UCSD-AML1 (cell line): ENCODE measurements at regions not wholly inside any gene's neighbourhood (a gene's known extent, or its start where the extent isn't known, plus 50 kb on each side); places are given as distances from the start of the nearest gene placed in this dataset.

Experiments used
- DNase-seq: peaks from one replicate; lab custom pipeline; 2025; ENCODE audit not compliant: unreplicated experiment; lab: John Stamatoyannopoulos, UW

DNA sequence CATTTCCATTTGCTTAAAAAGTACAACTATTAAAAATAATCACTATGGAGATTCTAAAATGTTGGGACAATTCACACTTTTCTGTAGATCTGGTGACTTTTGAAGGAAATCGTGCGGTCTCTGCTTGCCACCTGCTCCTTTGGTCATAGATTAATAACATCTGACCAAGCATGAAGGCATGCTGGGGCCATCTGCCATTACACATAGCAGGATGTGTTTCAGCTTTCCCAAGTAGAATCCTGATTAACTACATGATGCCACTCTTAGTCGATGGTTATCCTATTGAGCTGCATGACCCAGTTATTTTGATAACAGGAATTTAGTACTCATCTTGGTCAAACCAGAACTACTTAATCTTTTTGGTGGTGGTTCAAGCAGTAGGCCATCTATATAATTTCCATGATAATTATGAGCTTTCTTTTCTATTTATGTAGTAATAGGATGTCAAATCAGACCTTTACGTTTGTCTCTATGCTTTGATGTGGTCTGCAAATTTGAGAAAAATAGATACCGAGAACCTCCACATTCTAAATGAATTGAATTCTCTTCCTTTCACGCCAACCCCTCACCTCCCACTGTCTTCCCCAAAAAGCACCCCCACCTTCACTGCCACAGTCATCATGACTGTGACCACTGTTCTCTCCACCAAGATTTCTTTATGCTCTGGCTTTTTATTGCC is 158.1 kb downstream of the DIPK2A start:
- no peak for DNase-seq

DNA sequence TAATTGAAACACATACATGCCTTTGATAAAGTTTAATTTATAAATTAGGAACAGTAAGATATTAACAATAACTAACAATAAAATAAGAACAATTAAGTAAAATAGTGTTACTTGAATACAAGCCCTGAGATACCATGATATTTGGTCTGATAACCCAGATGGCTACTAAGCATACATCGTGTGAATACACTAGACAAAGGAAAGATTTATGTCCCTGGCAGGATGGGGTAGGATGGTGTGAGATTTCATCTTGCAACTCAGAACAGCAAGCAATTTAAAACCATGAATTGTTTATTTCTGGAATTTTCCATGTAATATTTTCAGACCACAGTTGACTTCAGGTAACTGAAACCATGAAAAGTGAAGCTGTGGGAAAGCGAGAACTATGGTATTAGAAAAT is 169.5 kb downstream of the DIPK2A start:
- no peak for DNase-seq

DNA sequence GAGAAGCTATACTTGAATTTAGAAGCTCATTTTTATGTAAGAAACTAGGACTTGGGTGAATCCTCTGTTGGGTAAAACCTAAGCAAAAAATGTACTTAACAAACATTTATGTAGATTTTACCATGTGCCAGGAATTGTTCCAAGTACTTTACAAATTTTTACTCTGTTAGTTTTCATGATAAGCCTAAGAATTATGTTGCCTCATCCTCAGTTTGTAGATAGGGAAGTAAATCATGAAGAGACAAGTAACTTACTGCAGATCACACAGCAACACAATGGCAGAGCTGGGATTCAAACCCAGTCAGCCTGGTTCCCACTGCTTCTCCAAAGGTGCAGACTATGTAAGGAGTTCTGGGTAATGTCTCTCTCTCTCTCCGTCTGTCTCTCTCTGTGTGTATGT is 169.9 kb downstream of the DIPK2A start:
- no peak for DNase-seq

DNA sequence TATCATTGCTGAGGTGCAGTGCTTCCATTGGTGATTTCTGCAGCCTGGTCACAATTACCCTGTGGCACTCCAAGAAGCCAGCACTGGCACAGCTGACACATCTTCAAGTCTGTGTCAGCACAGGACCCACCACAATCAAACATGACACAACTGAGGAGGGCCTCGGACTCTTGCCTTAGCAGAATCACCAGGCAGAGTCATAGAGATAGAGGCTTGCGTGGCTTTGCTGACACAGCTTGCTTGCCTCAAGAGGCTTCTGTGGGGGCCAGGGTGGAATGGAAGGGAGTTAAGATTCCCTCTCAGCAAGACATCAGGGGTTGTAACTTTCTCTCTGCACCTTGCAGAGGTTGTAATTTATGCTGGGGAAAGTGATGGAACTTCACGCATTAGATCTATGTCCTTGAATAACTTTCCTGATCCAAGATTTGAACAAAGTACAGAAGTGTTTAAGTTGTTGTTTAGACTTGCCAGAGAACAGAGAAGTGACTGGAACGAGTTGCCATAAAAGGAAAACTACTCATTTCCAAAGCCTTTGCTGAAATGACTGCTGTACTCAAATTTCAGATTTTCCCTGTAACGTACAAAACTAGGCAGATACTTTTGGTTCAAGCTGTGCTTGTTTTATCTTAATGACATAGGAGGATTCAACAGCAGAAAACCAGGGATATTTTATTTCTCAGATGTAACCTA is 170.7 kb downstream of the DIPK2A start:
- no peak for DNase-seq

DNA sequence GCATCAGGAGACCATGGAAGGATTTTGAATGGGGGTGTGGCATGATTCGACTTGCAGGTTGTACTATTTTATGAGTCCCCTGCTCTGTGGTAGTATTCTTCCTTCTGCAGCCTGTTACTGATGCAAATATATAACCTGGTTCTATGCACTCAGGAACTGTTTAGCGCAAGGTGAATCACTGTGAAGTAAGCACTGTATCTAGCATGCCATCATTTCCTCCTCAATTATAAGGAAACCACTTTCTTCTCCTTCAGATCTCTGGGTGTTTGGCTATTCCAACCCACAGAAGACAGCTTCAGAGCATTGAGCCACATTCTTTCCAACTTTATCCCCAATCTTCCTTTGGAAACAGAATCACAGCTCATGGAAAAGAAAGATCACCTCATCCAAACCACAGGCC is 176.7 kb downstream of the DIPK2A start:
- DNase-seq, result no peak

DNA sequence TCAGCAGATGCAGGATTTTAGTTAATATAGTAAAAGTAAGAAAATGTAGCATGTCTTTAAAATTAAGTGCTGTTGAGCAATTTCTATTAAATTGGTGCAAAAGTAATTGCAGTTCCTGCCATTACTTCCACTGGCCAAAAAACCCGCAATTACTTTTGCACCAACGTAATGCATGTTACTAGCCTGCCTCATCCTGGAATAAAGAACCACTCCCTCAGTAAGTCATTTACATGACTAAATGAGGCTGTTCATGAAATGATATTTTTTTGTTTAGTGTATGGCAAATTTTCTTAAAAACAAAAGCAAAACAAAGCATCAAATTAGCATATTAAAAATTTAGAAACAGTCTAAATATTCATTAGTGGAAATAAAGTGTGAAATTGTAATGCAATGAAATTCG is 180.4 kb downstream of the DIPK2A start:
- DNase-seq, result no peak

DNA sequence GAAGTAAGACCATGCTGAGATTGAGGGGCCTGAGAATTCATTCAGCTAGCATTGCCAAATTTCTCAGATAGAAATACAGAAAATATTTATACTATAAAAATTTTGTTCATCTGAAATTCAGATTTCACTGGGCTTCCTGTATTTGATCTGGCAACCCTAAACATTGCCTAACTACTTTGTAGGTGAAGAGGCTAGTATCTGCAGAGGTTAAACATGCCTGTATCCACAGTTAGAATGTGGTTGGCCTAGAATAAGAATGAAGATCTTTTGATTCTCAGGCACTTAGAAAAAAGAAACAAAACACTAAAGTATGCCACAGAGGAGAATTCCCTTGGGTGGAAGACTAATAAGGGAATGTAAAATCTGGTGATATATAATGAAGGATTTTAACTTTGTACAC is 189.0 kb downstream of the DIPK2A start:
- no peak for DNase-seq

DNA sequence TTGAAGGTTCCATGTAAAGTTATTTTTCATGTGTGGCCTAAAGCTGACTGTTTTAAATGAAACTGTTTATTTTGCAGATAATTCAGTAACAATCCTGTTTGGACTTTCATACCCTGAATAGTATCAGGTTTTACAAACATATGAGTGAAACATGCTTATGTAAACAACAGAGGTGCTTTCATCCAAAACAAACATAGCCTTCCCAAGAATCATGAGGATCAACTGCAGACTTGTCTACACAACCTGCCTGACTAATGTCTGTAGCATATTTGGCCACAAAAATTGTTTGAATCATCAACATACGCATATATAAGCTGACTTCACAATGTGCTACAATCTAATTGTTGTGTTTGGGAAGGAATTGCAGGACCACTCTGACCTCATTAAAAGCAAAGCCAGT is 190.4 kb downstream of the DIPK2A start:
- no peak for DNase-seq

DNA sequence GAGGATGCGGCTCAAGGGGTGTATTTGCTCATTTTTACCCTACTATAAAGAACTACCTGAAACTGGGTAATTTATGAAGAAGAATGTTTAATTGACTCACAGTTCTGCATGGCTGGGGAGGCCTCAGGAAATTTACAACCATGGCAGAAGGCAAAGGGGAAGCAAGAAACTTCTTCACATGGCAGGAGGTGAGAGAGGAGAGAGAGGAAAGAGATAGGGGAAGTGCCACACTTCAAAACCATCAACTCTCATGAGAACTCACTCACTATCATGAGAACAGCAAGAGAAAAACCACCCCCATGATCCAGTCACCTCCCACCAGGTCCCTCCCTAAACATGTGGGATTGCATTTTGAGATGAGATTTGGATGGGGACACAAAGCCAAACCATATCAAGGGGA is 192.7 kb downstream of the DIPK2A start:
- no peak for DNase-seq

DNA sequence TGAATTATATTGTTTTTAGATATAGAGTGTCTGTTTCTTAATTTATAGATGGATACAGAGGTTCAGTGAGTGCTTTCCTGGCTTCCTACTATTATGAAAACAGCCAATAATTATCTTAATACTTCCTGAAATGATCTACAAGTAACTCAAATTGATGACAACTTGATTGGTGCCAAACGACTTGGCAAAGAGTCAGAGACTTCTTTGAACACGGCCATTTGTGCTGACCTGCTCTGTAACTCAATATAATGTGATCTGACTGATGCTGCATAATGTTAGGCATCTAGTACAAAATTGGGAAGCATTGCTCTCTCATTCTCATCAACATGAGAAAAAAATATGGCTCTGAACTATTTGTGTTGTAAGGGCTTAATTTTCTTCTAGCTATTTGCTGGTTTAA is 193.9 kb downstream of the DIPK2A start:
- no peak for DNase-seq

DNA sequence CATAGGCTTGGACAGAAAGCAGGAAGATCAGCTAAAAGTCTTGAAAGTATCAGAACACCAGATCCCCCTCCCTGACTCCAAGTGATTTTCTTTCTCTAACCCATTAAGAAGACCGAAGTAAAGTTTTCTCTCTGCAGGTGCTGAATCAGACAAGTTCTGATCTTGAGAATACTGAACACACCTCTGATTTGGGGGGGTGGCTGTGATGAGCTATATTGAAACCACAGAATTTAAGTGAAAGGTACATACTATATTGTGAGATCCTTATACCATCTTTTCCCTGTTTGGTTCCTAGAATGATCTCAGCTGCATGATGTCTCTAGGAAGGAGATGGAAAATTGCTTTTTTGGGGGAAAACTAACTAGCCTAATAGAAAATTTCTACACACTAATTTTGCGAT is 196.0 kb downstream of the DIPK2A start:
- no peak for DNase-seq

DNA sequence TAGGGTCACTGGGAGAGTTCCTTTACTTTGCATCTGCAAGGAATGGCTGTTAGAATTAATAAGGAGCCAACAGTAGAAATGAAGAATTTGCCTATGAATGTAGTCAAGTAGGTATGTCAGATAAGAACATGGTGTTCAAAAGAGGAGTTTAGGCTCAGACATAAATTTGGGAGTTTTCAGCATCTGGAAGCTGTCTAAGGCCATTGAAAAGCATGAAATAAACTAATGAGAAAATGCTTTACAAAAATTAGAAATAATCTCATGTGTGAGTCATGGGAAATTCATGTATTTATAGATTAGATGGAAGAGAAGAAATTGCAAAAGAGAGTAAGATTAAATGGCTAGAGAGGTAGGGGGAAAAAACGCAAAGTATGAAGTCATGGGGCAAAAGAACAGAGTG is 201.9 kb downstream of the DIPK2A start:
- DNase-seq, result no peak

DNA sequence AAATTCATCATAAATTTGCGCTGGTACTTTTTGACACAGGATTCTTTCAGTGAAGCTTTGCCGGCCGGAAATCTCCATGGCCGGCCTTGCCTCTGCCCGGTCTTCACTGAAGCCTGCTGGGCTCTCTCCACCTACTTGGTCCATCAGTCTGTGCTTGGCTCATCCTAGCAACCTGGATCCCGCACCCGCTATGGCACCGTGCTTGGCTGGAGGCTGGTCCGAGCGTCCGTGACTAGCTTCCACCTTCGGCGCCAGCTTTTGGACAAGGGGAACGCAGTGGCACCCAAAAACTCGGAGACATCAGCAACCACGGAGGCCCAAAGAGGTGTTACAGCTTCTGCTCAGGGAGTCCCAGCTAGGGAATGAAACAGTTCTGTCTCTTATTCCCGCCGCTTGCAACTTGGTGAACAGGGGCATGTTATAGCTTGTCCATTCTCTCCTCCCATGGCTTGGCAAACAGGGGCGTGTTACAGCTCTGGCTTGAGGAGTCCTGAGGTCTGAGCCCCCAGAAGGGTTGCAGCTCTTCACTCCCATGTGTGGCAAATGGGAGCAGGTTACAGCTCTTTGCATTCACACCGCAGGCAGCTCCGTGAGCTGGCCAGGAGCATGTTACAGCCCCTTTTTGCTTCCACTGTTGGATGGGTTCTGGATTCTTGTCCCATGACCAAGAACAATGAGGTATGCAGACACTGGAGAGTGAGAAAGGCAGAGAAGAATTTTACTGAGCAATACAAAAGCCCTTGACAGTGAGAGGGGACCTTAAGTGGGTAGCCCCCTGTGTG is 204.2 kb downstream of the DIPK2A start:
- no peak for DNase-seq

DNA sequence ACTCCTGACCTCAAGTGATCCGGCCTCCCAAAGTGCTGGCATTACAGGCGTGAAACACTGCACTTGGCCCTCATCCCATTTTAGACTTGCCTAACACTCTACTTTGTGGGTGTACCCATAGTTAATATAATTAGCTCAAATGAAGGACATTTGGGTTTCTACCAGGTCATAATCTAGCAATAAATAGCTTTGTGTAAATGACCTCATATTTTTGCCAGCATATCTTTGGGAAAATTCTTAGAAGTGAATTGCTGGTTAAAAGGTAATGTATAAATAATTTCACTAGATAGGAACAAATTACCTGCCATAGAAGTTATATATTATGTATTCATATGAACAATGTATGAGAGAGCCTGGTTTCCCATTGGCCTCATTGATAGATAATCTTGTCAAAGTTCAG is 206.0 kb downstream of the DIPK2A start:
- DNase-seq, result no peak

DNA sequence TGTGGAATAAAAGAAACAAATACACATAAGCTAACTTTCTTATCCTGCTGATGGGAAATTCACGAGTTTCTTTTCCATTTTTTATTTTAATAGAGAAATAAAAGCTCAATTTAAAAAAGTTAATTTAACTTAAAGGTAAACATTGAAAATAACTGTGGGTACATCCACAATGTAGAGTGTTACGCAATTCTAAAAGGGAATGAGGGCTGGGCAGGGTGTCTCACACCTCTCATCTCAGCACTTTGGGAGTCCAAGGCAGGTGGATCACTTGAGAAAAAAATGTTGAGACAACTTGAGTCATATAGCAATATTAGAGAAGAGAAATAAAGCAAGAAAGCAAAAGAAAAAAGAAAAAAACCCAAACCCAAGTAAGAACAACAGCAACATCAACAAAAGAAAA is 207.0 kb downstream of the DIPK2A start:
- DNase-seq, result no peak

DNA sequence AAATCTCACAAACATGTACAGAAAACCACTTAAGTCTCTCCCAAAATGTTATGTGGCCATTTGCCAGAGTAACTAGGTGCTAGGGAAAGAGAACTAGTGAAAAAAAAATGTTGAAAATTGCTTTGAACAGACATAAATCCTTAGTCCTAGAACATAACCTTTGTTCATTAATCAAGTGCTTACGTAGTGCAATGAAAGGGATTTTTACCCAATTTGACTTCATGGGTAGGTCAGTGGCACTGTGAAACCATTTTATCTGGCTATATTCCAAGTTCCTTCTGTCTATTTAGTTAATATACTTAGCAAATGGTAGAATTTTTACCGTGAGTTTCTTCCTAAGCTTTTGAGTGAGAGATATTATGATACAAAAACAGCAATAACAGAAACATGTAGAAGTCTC is 209.4 kb downstream of the DIPK2A start:
- no peak for DNase-seq

DNA sequence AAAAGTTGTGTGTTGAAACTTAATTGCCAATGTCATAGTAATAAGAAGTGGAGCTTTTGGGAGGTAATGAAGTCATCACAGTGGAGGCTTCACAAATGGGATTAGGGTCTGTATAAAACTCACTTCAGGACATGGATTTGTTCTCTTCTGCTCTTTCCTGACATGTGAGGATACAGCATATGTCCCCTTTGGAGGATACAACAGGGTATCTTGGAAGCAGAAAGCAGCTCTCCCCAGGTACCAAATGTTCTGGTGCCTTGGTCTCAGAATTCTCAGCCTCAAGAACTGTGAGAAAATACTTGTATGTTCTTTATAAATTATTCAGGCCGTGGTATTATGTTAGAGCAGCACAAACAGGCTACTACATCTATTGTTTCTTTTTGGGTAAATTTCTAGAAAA is 210.9 kb downstream of the DIPK2A start:
- no peak for DNase-seq

DNA sequence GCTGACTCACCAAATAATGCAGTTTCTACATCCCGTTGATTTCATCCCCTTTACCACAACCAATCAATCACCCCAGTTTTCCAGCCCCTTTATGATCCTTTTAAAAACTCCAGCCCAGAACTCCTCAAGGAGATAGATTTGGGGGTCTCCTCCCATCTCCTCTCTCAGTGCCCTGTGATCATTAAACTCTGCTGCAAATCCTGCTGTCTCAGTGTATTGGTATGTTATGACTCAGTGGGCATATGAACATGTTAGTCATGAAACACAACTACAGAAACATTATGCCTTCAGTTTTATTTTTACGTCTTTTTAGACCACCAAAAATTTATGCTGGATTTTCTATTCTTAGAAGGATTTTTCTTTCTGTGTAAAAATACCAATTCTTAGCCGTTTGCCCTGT is 213.7 kb downstream of the DIPK2A start:
- no peak for DNase-seq

DNA sequence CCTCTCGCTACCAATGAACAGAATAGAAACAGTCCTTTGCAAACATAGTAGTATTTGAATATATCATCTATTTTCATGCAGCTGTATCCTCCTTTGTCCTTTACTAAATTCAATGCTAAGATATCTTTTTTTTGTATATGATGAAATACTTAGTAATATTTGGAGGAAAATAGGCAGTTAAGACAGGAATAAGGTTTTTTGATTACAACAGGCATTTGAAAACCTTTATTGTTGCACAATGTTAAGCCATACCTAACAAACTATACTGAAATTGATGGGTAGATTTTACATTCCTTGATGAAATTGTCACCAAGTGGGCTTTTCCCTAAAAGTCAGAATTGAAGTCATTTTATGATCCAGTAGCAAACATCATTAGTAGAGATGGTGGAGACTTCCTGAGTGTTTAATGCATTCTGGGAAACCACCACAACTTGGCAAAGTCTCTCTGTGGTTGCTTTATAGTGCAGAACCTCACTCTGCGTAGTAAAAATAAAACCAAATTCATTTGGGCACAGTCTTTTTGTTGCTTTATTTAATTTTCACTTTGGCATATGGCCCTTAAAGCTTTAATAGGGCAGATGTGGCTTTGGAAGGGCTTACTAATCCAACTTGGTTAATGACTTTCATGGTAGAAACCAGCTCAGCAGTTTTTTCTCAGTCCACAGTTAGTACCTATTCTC is 216.0 kb downstream of the DIPK2A start:
- no peak for DNase-seq

DNA sequence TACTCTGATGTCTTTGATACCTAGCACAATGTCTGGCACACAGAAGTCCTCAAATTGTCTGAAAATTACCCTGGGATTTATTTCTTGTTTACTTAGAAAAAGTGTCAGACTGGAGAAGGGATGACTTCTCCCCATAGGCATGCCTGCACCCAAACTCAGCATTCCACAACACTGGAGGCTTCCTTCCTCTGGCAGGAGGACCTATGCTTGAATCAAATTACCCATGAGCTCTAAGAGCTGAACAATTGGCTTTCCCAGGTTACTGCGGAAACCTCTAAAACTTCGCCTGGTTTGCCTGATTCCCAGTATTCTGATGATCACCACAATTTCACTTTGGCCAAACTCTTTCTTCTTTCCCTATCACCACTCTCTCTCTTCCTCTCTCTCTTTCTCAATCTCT is 217.4 kb downstream of the DIPK2A start:
- no peak for DNase-seq

DNA sequence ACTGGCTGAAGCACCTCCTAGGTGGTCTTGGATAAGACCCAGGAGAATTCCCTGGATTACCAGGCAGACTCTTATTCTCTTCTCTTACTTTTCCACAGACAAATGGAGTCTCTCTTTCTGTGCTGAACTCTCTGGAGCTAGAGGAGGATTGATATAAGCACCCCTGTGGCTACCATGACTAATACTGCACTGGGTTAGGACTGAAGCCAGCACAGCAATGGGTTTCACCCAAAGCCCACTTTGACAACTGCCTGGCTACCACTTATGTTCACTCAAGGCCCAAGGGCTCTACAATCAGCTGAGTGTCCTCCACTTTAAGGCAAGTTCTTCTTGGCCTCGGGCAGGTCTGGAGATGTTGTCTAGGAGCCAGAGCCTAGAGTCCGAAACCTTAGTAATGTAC is 225.5 kb downstream of the DIPK2A start:
- no peak for DNase-seq

DNA sequence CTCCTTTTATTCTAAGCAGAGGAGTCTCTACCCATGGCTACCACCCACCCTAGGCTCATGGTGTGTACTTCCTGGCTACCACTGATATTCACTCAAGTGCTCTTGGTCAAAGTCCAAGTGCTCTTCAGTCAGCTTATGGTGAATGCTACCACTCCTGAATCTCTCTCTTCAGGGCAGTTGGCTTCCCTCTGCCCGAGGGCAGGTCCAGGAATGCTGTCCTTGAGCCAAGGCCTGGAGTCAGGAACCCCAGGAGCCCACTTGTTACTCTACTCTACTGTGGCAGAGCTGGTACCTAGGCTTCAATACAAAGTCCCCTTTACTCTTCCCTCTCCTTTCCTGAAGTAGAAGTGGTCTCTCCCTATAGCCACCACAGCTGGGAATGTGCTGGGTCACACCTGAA is 226.0 kb downstream of the DIPK2A start:
- DNase-seq, result no peak
